DOHH2 (cell line): ENCODE measurements at regions not wholly inside any gene's neighbourhood (a gene's known extent, or its start where the extent isn't known, plus 50 kb on each side); places are given as distances from the start of the nearest gene placed in this dataset.

Experiments used
- EZH2phosphoT487 ChIP-seq: fragments of 200-600 bp; sonication (generic); IDR thresholded peaks from 2 replicates; pipeline ENCODE4 v1.6.1; 2017; ENCODE audit warnings: borderline replicate concordance, mild to moderate bottlenecking, antibody characterized with exemption, low read length, moderate library complexity, mixed read lengths
- TF ChIP-seq, protein P1 (sequence below): fragments of 200-600 bp; sonication (generic); IDR thresholded peaks from one replicate; pipeline ENCODE4 v1.5.1; 2014; ENCODE audit warnings: antibody characterized with exemption, mild to moderate bottlenecking, low read depth, low read length; ENCODE audit not compliant: poor library complexity, severe bottlenecking

GRCh38 chr4:129393976-129394375, 298.0 kb downstream of the C4orf33 start:
- TF ChIP-seq, protein P1, sequence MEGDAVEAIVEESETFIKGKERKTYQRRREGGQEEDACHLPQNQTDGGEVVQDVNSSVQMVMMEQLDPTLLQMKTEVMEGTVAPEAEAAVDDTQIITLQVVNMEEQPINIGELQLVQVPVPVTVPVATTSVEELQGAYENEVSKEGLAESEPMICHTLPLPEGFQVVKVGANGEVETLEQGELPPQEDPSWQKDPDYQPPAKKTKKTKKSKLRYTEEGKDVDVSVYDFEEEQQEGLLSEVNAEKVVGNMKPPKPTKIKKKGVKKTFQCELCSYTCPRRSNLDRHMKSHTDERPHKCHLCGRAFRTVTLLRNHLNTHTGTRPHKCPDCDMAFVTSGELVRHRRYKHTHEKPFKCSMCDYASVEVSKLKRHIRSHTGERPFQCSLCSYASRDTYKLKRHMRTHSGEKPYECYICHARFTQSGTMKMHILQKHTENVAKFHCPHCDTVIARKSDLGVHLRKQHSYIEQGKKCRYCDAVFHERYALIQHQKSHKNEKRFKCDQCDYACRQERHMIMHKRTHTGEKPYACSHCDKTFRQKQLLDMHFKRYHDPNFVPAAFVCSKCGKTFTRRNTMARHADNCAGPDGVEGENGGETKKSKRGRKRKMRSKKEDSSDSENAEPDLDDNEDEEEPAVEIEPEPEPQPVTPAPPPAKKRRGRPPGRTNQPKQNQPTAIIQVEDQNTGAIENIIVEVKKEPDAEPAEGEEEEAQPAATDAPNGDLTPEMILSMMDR, result no peak
- TF ChIP-seq EZH2phosphoT487, result no peak
